Amygdala (tissue), 56 donors: ENCODE measurements at regions not wholly inside any gene's neighbourhood (a gene's known extent, or its start where the extent isn't known, plus 50 kb on each side); places are given as distances from the start of the nearest gene placed in this dataset.
"Not testable (repeated sequence)": the region's sequence is repeated elsewhere in the genome, so short reads cannot be mapped to it uniquely, and the experiment has no call there.

Experiments used
- DNase-seq, 56 donors: peaks; one replicate each; lab custom pipeline; 2025; lab: John Stamatoyannopoulos, UW

- DNase-seq, result no peak
Measured at GRCh38 chr14:105878554-105878953, 352.2 kb downstream of the TMEM121 start.

GRCh38 chr14:105879503-105879866 lies 353.1 kb downstream of the TMEM121 start:
- DNase-seq, result no peak

GRCh38 chr14:105879867-105880561 lies 353.6 kb downstream of the TMEM121 start:
- DNase-seq, result no peak

GRCh38 chr14:105880616-105881015 lies 354.2 kb downstream of the TMEM121 start:
- no peak for DNase-seq

GRCh38 chr14:105881021-105881930 lies 354.9 kb downstream of the TMEM121 start:
- DNase-seq, result no peak

- DNase-seq, result not testable (repeated sequence)
Measured at GRCh38 chr14:105882011-105882410, 355.6 kb downstream of the TMEM121 start.

GRCh38 chr14:105882626-105883025 lies 356.2 kb downstream of the TMEM121 start:
- DNase-seq, result no peak

- no peak for DNase-seq
Measured at GRCh38 chr14:105883066-105884005, 357.0 kb downstream of the TMEM121 start.

- DNase-seq, result not testable (repeated sequence)
Measured at GRCh38 chr14:105884192-105884807, 357.9 kb downstream of the TMEM121 start.

- DNase-seq, result no peak
Measured at GRCh38 chr14:105884808-105885281, 358.5 kb downstream of the TMEM121 start.

- DNase-seq, result no peak
Measured at GRCh38 chr14:105885561-105886320, 359.4 kb downstream of the TMEM121 start.

- DNase-seq, result not testable (repeated sequence)
Measured at GRCh38 chr14:105886791-105887191, 360.4 kb downstream of the TMEM121 start.

- no peak for DNase-seq
Measured at GRCh38 chr14:105887692-105888091, 361.3 kb downstream of the TMEM121 start.

GRCh38 chr14:105888151-105888550 lies 361.8 kb downstream of the TMEM121 start:
- no peak for DNase-seq

- no peak for DNase-seq
Measured at GRCh38 chr14:105888784-105889665, 362.6 kb downstream of the TMEM121 start.

GRCh38 chr14:105889666-105890473 lies 363.5 kb downstream of the TMEM121 start:
- DNase-seq, result no peak

- DNase-seq, result no peak
Measured at GRCh38 chr14:105890474-105891220, 364.3 kb downstream of the TMEM121 start.
